T47D (cell line): ENCODE measurements at regions not wholly inside any gene's neighbourhood (a gene's known extent, or its start where the extent isn't known, plus 50 kb on each side); places are given as distances from the start of the nearest gene placed in this dataset.

Experiments
- DNase-seq, 2 experiments: peaks; one replicate each; pipeline versions ENCODE4 v3.0.0 to v3.0.0-alpha.2; 2011 to 2012; ENCODE audit warnings: low read depth in 1 of 2, low spot score in 1 of 2
- JUND ChIP-seq: IDR thresholded peaks from 2 replicates; pipeline ENCODE4 v1.6.1; 2012; ENCODE audit warnings: low read depth
- in situ Hi-C: cut with HindIII; loops from 2 replicates; pipeline ENCODE4 v1.10.0; 2016; ENCODE audit warnings: low sequenced_read_pairs, low pct_unique_long_range_greater_than_20kb

- in situ Hi-C loops, result no loop called here
These were observed 155.1 kb upstream of the CCL2 start for GRCh38 chr17:34099859-34100515.

GRCh38 chr17:34107019-34107418 is 148.1 kb upstream of the CCL2 start:
- no peak for TF ChIP-seq JUND
- in situ Hi-C loops, result no loop called here
- DNase-seq, result no peak

More at GRCh38 chr17:34099859-34100515, 155.1 kb upstream of the CCL2 start:
- TF ChIP-seq JUND, result no peak
- DNase-seq, result no peak

GRCh38 chr17:34110315-34110714 is 144.8 kb upstream of the CCL2 start:
- in situ Hi-C loops, result no loop called here
- DNase-seq, result no peak
- no peak for TF ChIP-seq JUND

- in situ Hi-C loops, result no loop called here
These were observed 142.0 kb upstream of the CCL2 start for GRCh38 chr17:34113089-34113488.

GRCh38 chr17:34114174-34114573 is 140.9 kb upstream of the CCL2 start:
- in situ Hi-C loops, result no loop called here
- no peak for DNase-seq
- TF ChIP-seq JUND, result no peak

More at GRCh38 chr17:34113089-34113488, 142.0 kb upstream of the CCL2 start:
- no peak for DNase-seq
- TF ChIP-seq JUND, result no peak

GRCh38 chr17:34116306-34116705 is 138.8 kb upstream of the CCL2 start:
- in situ Hi-C loops, result no loop called here
- no peak for TF ChIP-seq JUND
- no peak for DNase-seq

- TF ChIP-seq JUND, result no peak
- in situ Hi-C loops, result no loop called here
These were observed 137.8 kb upstream of the CCL2 start for GRCh38 chr17:34117332-34117731.

GRCh38 chr17:34117811-34118210 is 137.3 kb upstream of the CCL2 start:
- TF ChIP-seq JUND, result no peak
- no peak for DNase-seq

More at GRCh38 chr17:34117332-34117731, 137.8 kb upstream of the CCL2 start:
- no peak for DNase-seq

GRCh38 chr17:34118564-34118963 is 136.5 kb upstream of the CCL2 start:
- in situ Hi-C loops, result no loop called here
- DNase-seq, result no peak
- TF ChIP-seq JUND, result no peak

More at GRCh38 chr17:34117811-34118210, 137.3 kb upstream of the CCL2 start:
- in situ Hi-C loops, result no loop called here

- TF ChIP-seq JUND, result no peak
- no peak for DNase-seq
- in situ Hi-C loops, result no loop called here
These were observed 133.8 kb upstream of the CCL2 start for GRCh38 chr17:34121311-34121710.

- no peak for DNase-seq
- in situ Hi-C loops, result no loop called here
- no peak for TF ChIP-seq JUND
These were observed 132.6 kb upstream of the CCL2 start for GRCh38 chr17:34122515-34122914.

- no peak for TF ChIP-seq JUND
These were observed 130.1 kb upstream of the CCL2 start for GRCh38 chr17:34125010-34125409.

GRCh38 chr17:34125921-34126320 is 129.2 kb upstream of the CCL2 start:
- no peak for DNase-seq
- in situ Hi-C loops, result no loop called here
- no peak for TF ChIP-seq JUND

More at GRCh38 chr17:34125010-34125409, 130.1 kb upstream of the CCL2 start:
- in situ Hi-C loops, result no loop called here
- DNase-seq, result no peak

- TF ChIP-seq JUND, result no peak
- in situ Hi-C loops, result no loop called here
- no peak for DNase-seq
These were observed 128.6 kb upstream of the CCL2 start for GRCh38 chr17:34126496-34126895.
